ENCODE measurements at regions not wholly inside any gene's neighbourhood (a gene's known extent, or its start where the extent isn't known, plus 50 kb on each side); places are given as distances from the start of the nearest gene placed in this dataset.

- TF ChIP-seq EP300 (IDR thresholded peaks at IDR 0.05; ENCODE audit: borderline replicate concordance in 1 of 2, low read depth in 2 of 2, low read length in 2 of 2) (peak in 1 of 2 experiments; percentile 37; a peak in 1 of 3 replicates), SIN3A (conservative IDR thresholded peaks at IDR 0.05 in 1 of 2, IDR thresholded peaks at IDR 0.05 in 1 of 2; ENCODE audit: low read depth in 1 of 2, low read length in 2 of 2) (no peak)
- CTCF ChIA-PET (ENCODE audit: partially characterized antibody) = no interaction called here
- WGBS, 2 experiments (ENCODE audit: extremely low coverage in 1 of 2, insufficient coverage in 1 of 2, insufficient read length in 1 of 2, insufficient replicate concordance in 2 of 2, low coverage in 1 of 2, low lambda C conversion rate in 2 of 2, missing lambda C conversion rate in 1 of 2) = 90% methylated on average over 3 of the region's 3 CpGs; no CpG with 5 or more reads in 1 of the 2 experiments
These were observed 81.9 kb upstream of the PGR start for GRCh38 chr11:101211407-101211975.

More at GRCh38 chr11:101211407-101211975, 81.9 kb upstream of the PGR start:
- H3K27ac ChIP-seq (ENCODE audit: low read depth, low read length) = no peak overlapping the region
- H3K79me2 ChIP-seq (ENCODE audit: control insufficient read depth in 1 of 2, insufficient read depth in 2 of 2, low read length in 2 of 2) = no peaks in the 10 kb centered on the region
- no peak overlapping the region for H3K56ac ChIP-seq (replicated peaks; ENCODE audit: insufficient read length, low read depth, low read length)
- DNase-seq (ENCODE audit: low read depth in 1 of 2, low spot score in 2 of 2) (no peak), FAIRE-seq (no peak)
- H3K36me3 ChIP-seq (ENCODE audit: control insufficient read depth in 2 of 4, insufficient read depth in 4 of 4, low read length in 3 of 4) = no peaks in the 10 kb centered on the region
- no peak overlapping the region for H4K91ac ChIP-seq (replicated peaks; ENCODE audit: insufficient read length, low read length)
- no peak overlapping the region for H3K23ac ChIP-seq (ENCODE audit: insufficient read length)
- H3K14ac ChIP-seq (ENCODE audit: insufficient read length) = no peak overlapping the region
- POLR2A ChIA-PET (ENCODE audit: partially characterized antibody) = no interaction called here
- no peaks in the 10 kb centered on the region for H4K20me1 ChIP-seq (replicated peaks in 1 of 2; ENCODE audit: control insufficient read depth in 1 of 2, insufficient read depth in 2 of 2, low read length in 2 of 2)
- H3K4me1 ChIP-seq (replicated peaks in 1 of 4; ENCODE audit: control insufficient read depth in 3 of 4, insufficient read depth in 4 of 4, low read length in 3 of 4) = peaks cover 0 to 2% (median 0%) of the 10 kb centered on the region in 4 experiments; a peak in 1 of 7 replicates
- H3K4ac ChIP-seq (replicated peaks; ENCODE audit: insufficient read length, low read depth, low read length) = no peak overlapping the region
- H2BK15ac ChIP-seq (ENCODE audit: low read length) = no peak overlapping the region
- no peak overlapping the region for H3K4me2 ChIP-seq (ENCODE audit: insufficient read depth in 1 of 2, low read depth in 2 of 2, low read length in 2 of 2)
- no peaks in the 10 kb centered on the region for H3K79me1 ChIP-seq (ENCODE audit: low read depth, low read length)
- no peak overlapping the region for H2BK120ac ChIP-seq (replicated peaks; ENCODE audit: low read depth, low read length)
- no peak overlapping the region for H2BK12ac ChIP-seq (ENCODE audit: low read depth, low read length)
- no peak overlapping the region for H4K8ac ChIP-seq (ENCODE audit: extremely low read depth, insufficient read depth, low read length)
- no peak overlapping the region for H3K18ac ChIP-seq (ENCODE audit: extremely low read depth, low read length)
- no peaks in the 10 kb centered on the region for H3K27me3 ChIP-seq (replicated peaks in 1 of 4; ENCODE audit: control insufficient read depth in 3 of 4, extremely low read depth in 1 of 4, insufficient read depth in 3 of 4, low read length in 3 of 4)
- no peak overlapping the region for H3K4me3 ChIP-seq (ENCODE audit: extremely low read depth in 1 of 4, insufficient read depth in 2 of 4, low read depth in 3 of 4, low read length in 4 of 4)
- no peak overlapping the region for H3K9ac ChIP-seq (replicated peaks in 1 of 4; ENCODE audit: extremely low read depth in 1 of 4, low read depth in 3 of 4, low read length in 3 of 4)
- no peak overlapping the region for H4K5ac ChIP-seq (ENCODE audit: insufficient read length, low read depth, low read length)
- H3K9me3 ChIP-seq (ENCODE audit: insufficient read depth in 2 of 2, low read depth in 1 of 2, low read length in 1 of 2) = peaks cover 0 to 7% of the 10 kb centered on the region in 2 experiments; a peak in 2 of 4 replicates
- no peak overlapping the region for H2BK20ac ChIP-seq (ENCODE audit: low read length)
- H2AK5ac ChIP-seq (ENCODE audit: low read depth, low read length) = no peak overlapping the region
- H2AFZ ChIP-seq (ENCODE audit: low read length) = no peak overlapping the region
- no peak overlapping the region for H2BK5ac ChIP-seq (ENCODE audit: low read depth, low read length)
- no peaks in the 10 kb centered on the region for H3K23me2 ChIP-seq (ENCODE audit: low read depth, low read length)
